ENCODE measurements at regions not wholly inside any gene's neighbourhood (a gene's known extent, or its start where the extent isn't known, plus 50 kb on each side); places are given as distances from the start of the nearest gene placed in this dataset.

- no peak overlapping the region for H3K4me3 ChIP-seq
- intact Hi-C loops (cut with DNase I) = no loop called here
- H3K27me3 ChIP-seq = no peaks in the 10 kb centered on the region
- no peaks in the 10 kb centered on the region for H3K36me3 ChIP-seq
- H3K27ac ChIP-seq = no peak overlapping the region
- no peak for TF ChIP-seq CTCF (IDR thresholded peaks at IDR 0.05)
- no peak for DNase-seq
- no peaks in the 10 kb centered on the region for H3K9me3 ChIP-seq
- no peak overlapping the region for H3K9ac ChIP-seq (ENCODE audit: low read depth in 2 of 2, low read length in 2 of 2)
- H3K4me1 ChIP-seq = no peaks in the 10 kb centered on the region
Measured at GRCh38 chr2:62382757-62383156, 123.2 kb downstream of the TMEM17 start.

GRCh38 chr2:62382122-62382521, 123.9 kb downstream of the TMEM17 start:
- Histone ChIP-seq H3K27ac (no peak overlapping the region), H3K36me3 (no peaks in the 10 kb centered on the region), H3K4me1 (no peaks in the 10 kb centered on the region), H3K4me3 (no peak overlapping the region), H3K9me3 (no peaks in the 10 kb centered on the region), H3K27me3 (no peaks in the 10 kb centered on the region), H3K9ac (ENCODE audit: low read depth in 2 of 2, low read length in 2 of 2) (no peak overlapping the region)
- TF ChIP-seq CTCF (IDR thresholded peaks at IDR 0.05) = no peak
- DNase-seq = no peak
- intact Hi-C loops (cut with DNase I) = no loop called here

GRCh38 chr2:62381656-62382055, 124.3 kb downstream of the TMEM17 start:
- no peak for TF ChIP-seq CTCF (IDR thresholded peaks at IDR 0.05)
- Histone ChIP-seq H3K9me3 (no peaks in the 10 kb centered on the region), H3K27ac (no peak overlapping the region), H3K4me1 (no peaks in the 10 kb centered on the region), H3K27me3 (no peaks in the 10 kb centered on the region), H3K9ac (ENCODE audit: low read depth in 2 of 2, low read length in 2 of 2) (no peak overlapping the region), H3K36me3 (no peaks in the 10 kb centered on the region), H3K4me3 (no peak overlapping the region)
- no peak for DNase-seq
- intact Hi-C loops (cut with DNase I) = no loop called here

GRCh38 chr2:62379566-62379965, 126.4 kb downstream of the TMEM17 start:
- H3K4me3 ChIP-seq = no peak overlapping the region
- no peaks in the 10 kb centered on the region for H3K27me3 ChIP-seq
- TF ChIP-seq CTCF (IDR thresholded peaks at IDR 0.05) = no peak
- DNase-seq = no peak
- H3K27ac ChIP-seq = no peak overlapping the region
- no peaks in the 10 kb centered on the region for H3K9me3 ChIP-seq
- no peaks in the 10 kb centered on the region for H3K4me1 ChIP-seq
- H3K36me3 ChIP-seq = no peaks in the 10 kb centered on the region
- intact Hi-C loops (cut with DNase I) = no loop called here
- H3K9ac ChIP-seq (ENCODE audit: low read depth in 2 of 2, low read length in 2 of 2) = no peak overlapping the region

GRCh38 chr2:62375113-62375420, 130.9 kb downstream of the TMEM17 start:
- H3K9ac ChIP-seq (ENCODE audit: low read depth in 2 of 2, low read length in 2 of 2) = no peak overlapping the region
- DNase-seq = no peak
- H3K9me3 ChIP-seq = no peaks in the 10 kb centered on the region
- H3K27me3 ChIP-seq = no peaks in the 10 kb centered on the region
- H3K36me3 ChIP-seq = no peaks in the 10 kb centered on the region
- no peak for TF ChIP-seq CTCF (IDR thresholded peaks at IDR 0.05)
- H3K4me3 ChIP-seq = no peak overlapping the region
- intact Hi-C loops (cut with DNase I) = no loop called here
- no peaks in the 10 kb centered on the region for H3K4me1 ChIP-seq
- H3K27ac ChIP-seq = no peak overlapping the region
